ENCODE measurements at regions not wholly inside any gene's neighbourhood (a gene's known extent, or its start where the extent isn't known, plus 50 kb on each side); places are given as distances from the start of the nearest gene placed in this dataset.

DNA sequence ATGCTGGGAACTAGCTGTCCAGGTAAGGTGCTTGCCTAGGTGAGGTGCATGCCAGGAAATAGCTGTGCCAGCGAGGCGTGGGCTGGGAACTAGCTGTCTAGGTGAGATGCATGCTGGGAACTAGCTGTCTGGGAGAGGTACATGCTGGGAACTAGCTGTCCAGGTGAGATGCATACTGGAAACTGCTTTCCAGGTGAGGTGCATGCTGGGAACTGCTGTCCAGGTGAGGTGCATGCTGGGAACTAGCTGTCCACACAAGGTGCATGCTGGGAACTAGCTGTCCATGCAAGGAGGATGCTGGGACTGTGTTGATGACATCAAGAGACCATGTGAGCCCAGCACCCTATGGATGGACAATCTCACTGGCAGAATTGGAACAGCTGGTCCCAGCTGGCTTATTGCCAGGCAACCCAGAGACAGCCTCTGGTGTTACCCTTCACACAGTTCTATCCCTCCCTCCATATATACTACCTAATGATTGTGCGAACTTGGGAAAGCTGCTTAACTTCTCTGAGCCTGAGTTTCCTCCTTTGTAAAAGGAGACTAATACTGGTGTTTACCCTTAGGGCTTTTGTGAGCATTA lies 479.9 kb upstream of the RBFOX1 start:
- no peak for TF ChIP-seq POLR2AphosphoS5 (IDR thresholded peaks at IDR 0.05; ENCODE audit: low read depth, low read length)
- TF ChIP-seq, protein P1, sequence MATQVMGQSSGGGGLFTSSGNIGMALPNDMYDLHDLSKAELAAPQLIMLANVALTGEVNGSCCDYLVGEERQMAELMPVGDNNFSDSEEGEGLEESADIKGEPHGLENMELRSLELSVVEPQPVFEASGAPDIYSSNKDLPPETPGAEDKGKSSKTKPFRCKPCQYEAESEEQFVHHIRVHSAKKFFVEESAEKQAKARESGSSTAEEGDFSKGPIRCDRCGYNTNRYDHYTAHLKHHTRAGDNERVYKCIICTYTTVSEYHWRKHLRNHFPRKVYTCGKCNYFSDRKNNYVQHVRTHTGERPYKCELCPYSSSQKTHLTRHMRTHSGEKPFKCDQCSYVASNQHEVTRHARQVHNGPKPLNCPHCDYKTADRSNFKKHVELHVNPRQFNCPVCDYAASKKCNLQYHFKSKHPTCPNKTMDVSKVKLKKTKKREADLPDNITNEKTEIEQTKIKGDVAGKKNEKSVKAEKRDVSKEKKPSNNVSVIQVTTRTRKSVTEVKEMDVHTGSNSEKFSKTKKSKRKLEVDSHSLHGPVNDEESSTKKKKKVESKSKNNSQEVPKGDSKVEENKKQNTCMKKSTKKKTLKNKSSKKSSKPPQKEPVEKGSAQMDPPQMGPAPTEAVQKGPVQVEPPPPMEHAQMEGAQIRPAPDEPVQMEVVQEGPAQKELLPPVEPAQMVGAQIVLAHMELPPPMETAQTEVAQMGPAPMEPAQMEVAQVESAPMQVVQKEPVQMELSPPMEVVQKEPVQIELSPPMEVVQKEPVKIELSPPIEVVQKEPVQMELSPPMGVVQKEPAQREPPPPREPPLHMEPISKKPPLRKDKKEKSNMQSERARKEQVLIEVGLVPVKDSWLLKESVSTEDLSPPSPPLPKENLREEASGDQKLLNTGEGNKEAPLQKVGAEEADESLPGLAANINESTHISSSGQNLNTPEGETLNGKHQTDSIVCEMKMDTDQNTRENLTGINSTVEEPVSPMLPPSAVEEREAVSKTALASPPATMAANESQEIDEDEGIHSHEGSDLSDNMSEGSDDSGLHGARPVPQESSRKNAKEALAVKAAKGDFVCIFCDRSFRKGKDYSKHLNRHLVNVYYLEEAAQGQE (IDR thresholded peaks at IDR 0.05; ENCODE audit: insufficient read depth in 1 of 2, low read depth in 2 of 2, low read length in 2 of 2) = no peak
- no peak for TF ChIP-seq TAF1 (IDR thresholded peaks at IDR 0.05; ENCODE audit: borderline replicate concordance, insufficient read depth, low read length)
- no peak for TF ChIP-seq FOXP2 (optimal IDR thresholded peaks at IDR 0.05; ENCODE audit: borderline replicate concordance, extremely low read depth, extremely low read length, insufficient read depth)
